Epithelial cell of prostate (primary cell): ENCODE measurements at regions not wholly inside any gene's neighbourhood (a gene's known extent, or its start where the extent isn't known, plus 50 kb on each side); places are given as distances from the start of the nearest gene placed in this dataset.
A peak's percentile ranks its signal among the peaks of the same experiment; 100 is the strongest.

Experiments
- DNase-seq: peaks from one replicate; pipeline ENCODE4 v3.0.0-alpha.2; 2011; ENCODE audit warnings: low read depth, low spot score
- H3K27ac ChIP-seq: fragments of 450-650 bp; 2 replicates; pipeline ENCODE4 v1.5.1; 2017; ENCODE audit warnings: mild to moderate bottlenecking

GRCh38 chr9:118536153-118536552 lies 832.0 kb downstream of the TLR4 start:
- DNase-seq: no peak
- no peak overlapping the region for H3K27ac ChIP-seq

GRCh38 chr9:118538959-118539358 lies 830.3 kb downstream of the BRINP1 start:
- no peak for DNase-seq
- H3K27ac ChIP-seq: no peak overlapping the region

GRCh38 chr9:118553465-118553864 lies 815.8 kb downstream of the BRINP1 start:
- no peak overlapping the region for H3K27ac ChIP-seq
- DNase-seq: no peak

- no peak overlapping the region for H3K27ac ChIP-seq
- DNase-seq: no peak
Measured at GRCh38 chr9:118554987-118555386, 814.2 kb downstream of the BRINP1 start.

- no peak overlapping the region for H3K27ac ChIP-seq
Measured at GRCh38 chr9:118558026-118558425, 811.2 kb downstream of the BRINP1 start.

GRCh38 chr9:118558891-118559290 lies 810.3 kb downstream of the BRINP1 start:
- no peak for DNase-seq

More at GRCh38 chr9:118558026-118558425, 811.2 kb downstream of the BRINP1 start:
- no peak for DNase-seq

GRCh38 chr9:118561051-118561450 lies 808.2 kb downstream of the BRINP1 start:
- no peak for DNase-seq
- H3K27ac ChIP-seq: no peak overlapping the region

More at GRCh38 chr9:118558891-118559290, 810.3 kb downstream of the BRINP1 start:
- H3K27ac ChIP-seq: no peak overlapping the region

GRCh38 chr9:118563677-118564076 lies 805.6 kb downstream of the BRINP1 start:
- peak; percentile 20 for DNase-seq
- H3K27ac ChIP-seq: peak overlapping the region; percentile 71

- H3K27ac ChIP-seq: peak overlapping the region; percentile 3
- DNase-seq: no peak
Measured at GRCh38 chr9:118567861-118568260, 801.4 kb downstream of the BRINP1 start.

GRCh38 chr9:118568704-118569103 lies 800.5 kb downstream of the BRINP1 start:
- no peak overlapping the region for H3K27ac ChIP-seq
- no peak for DNase-seq

GRCh38 chr9:118569148-118569547 lies 800.1 kb downstream of the BRINP1 start:
- no peak overlapping the region for H3K27ac ChIP-seq
- no peak for DNase-seq

GRCh38 chr9:118570066-118570465 lies 799.2 kb downstream of the BRINP1 start:
- H3K27ac ChIP-seq: no peak overlapping the region
- no peak for DNase-seq

GRCh38 chr9:118575341-118576070 lies 793.7 kb downstream of the BRINP1 start:
- no peak for DNase-seq
- H3K27ac ChIP-seq: peak overlapping the region; percentile 27

GRCh38 chr9:118577121-118577520 lies 792.1 kb downstream of the BRINP1 start:
- no peak for DNase-seq

GRCh38 chr9:118578467-118578866 lies 790.8 kb downstream of the BRINP1 start:
- DNase-seq: peak; percentile 37
- H3K27ac ChIP-seq: peak overlapping the region; percentile 78

More at GRCh38 chr9:118577121-118577520, 792.1 kb downstream of the BRINP1 start:
- peak overlapping the region; percentile 78 for H3K27ac ChIP-seq

GRCh38 chr9:118583414-118583813 lies 785.8 kb downstream of the BRINP1 start:
- DNase-seq: no peak
- no peak overlapping the region for H3K27ac ChIP-seq

- no peak for DNase-seq
- no peak overlapping the region for H3K27ac ChIP-seq
Measured at GRCh38 chr9:118586978-118587377, 782.3 kb downstream of the BRINP1 start.

- H3K27ac ChIP-seq: no peak overlapping the region
- DNase-seq: no peak
Measured at GRCh38 chr9:118594428-118594827, 774.8 kb downstream of the BRINP1 start.

GRCh38 chr9:118595719-118596305 lies 773.4 kb downstream of the BRINP1 start:
- no peak overlapping the region for H3K27ac ChIP-seq
- DNase-seq: peak; percentile 26

GRCh38 chr9:118596374-118597015 lies 772.7 kb downstream of the BRINP1 start:
- H3K27ac ChIP-seq: no peak overlapping the region
- no peak for DNase-seq

GRCh38 chr9:118606668-118607067 lies 762.6 kb downstream of the BRINP1 start:
- H3K27ac ChIP-seq: no peak overlapping the region
- no peak for DNase-seq
